ENCODE measurements at regions not wholly inside any gene's neighbourhood (a gene's known extent, or its start where the extent isn't known, plus 50 kb on each side); places are given as distances from the start of the nearest gene placed in this dataset.

GRCh38 chr1:58119971-58120370 is 426.6 kb downstream of the OMA1 start:
- no peak for DNase-seq

- no peak for DNase-seq
Measured at GRCh38 chr1:58116284-58116683, 430.2 kb downstream of the OMA1 start.

DNA sequence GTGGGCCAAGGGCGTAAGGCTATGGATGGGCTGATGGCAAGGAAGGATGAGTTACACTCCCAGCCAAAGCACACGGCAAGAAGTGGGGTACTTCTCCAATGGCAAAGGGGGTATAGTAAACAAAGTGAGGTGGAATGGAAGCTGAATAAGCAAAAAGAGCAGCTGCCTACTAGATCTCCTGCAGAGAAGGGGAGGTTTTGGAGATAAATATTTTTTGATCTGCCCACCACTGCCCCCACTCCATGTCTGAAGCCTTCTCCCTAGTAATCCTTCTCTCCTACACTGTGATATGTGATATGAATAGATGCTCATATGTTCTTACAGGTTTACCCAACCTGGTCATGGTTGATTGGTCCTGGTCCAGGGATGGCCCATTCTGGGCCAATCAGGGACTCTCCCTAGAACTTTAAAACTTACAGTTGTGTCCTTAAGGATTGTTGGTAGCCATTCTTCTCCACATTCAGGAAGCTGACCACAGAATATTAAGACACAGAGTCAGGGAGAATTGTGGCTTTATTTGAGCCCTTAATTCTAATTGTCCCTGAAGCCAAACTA is 436.8 kb downstream of the OMA1 start:
- no peak for DNase-seq

DNA sequence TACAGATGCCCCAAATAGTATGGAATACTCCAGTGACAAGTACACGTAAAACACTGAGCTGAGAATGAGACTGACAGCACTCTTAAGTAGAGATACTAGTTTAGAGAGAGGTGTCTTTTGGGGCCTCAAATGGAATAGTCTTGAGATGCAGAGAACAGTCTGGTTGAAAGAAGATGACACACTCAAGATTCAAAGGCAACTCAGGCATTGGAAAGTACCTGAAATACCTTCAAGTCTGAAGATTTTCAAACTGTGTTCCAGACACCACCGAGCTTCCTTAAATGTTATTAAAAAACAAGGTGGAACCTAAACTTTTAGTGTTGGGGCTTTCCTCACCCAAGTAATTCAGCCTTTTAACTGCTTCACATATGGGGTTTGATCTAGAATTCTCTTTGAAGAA is 437.7 kb downstream of the OMA1 start:
- no peak for DNase-seq

DNA sequence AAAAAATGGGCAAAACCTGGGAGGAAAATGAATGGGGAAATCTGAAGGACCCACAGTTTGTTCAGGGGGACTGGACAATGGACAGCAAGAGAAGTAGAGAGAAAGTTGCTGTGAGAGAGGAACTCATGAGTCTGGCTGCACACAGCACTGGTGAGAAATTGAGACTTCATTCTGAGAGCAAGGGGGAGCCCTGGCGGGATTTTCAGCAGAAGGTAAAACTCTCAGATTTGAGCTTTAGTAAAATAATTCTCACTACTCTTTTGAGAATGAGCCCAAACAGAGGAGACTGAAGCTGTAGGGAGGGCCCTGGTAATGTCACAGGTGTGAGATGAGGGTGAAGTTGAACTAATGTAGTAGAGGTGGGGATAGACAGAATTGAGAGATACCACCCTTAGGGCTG is 438.6 kb downstream of the OMA1 start:
- no peak for DNase-seq

DNA sequence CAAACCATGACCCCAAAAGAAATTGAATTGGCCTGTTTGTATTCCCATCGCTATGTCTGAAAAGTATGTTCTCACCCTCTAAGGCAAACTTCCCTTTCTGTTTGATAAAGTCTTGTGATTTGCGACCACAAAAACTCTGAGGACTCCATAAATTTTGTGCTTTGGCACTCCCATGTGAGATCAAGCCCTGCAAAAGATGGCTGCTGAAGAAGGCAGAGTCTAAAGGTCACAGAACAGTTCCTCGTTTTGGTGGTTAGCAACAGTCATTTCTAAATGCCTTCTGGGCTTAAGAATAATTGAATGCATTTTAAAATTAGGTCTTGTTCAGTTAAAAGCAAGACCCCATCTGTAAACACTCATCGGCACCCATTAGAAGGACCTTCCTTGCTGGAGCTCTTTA is 441.6 kb downstream of the OMA1 start:
- no peak for DNase-seq

DNA sequence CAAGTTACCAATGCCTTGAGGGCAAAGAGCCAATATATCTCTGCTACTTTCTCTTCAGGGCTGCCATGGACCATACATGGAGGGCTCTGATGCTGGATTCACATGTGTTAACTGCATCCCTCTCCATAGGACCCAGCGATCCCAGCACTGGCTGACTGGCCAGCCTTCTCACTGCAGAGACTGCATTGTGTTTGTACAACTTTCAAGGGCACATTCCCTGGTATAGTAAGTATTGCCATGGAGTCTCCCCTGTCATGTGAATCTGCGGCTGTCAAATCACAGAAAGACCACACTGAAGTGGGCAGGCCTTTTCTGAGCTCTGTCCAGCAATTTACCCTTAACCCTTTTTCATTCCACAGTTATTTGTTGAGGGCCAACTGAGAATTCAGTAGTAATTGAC is 449.8 kb downstream of the OMA1 start:
- DNase-seq = no peak

DNA sequence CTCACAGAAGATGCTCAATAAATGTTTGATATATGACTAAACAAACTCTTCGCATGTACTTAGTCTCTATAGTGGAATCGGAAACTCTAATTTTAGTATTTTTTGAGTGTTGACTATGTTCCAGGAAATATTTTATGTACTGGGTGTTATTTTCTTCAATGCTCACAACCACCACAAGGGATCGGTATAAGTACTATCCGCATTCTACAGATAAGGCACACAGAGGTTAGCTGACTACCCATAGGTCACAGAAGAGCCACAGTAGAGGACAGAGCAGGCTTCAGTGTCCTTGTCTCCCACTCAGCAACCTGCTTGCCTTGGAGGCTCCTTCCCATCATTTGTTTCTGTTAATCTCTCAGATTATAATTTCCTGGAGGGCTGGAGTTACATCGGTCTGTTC is 451.3 kb downstream of the OMA1 start:
- no peak for DNase-seq

- no peak for DNase-seq
Measured at GRCh38 chr1:58094221-58094620, 452.3 kb downstream of the OMA1 start.

DNA sequence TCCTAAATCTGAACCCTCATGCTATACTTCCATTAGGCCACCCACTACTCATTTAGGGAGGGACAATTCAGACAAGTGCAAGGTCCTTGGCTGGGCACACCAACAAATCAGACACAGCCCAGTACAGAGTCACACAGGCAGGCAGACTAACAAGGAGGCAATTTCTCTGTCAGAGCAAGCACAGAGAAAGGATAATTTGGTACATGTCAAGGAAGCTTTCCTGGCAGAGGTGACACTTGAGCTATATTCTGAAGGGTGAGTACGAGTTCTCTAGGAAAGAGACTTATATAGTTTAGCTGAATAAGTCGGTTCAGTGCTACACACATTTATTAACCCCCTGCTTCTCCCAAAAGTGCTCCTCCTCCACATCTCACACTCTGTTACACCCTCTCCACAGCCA is 455.9 kb downstream of the OMA1 start:
- no peak for DNase-seq

DNA sequence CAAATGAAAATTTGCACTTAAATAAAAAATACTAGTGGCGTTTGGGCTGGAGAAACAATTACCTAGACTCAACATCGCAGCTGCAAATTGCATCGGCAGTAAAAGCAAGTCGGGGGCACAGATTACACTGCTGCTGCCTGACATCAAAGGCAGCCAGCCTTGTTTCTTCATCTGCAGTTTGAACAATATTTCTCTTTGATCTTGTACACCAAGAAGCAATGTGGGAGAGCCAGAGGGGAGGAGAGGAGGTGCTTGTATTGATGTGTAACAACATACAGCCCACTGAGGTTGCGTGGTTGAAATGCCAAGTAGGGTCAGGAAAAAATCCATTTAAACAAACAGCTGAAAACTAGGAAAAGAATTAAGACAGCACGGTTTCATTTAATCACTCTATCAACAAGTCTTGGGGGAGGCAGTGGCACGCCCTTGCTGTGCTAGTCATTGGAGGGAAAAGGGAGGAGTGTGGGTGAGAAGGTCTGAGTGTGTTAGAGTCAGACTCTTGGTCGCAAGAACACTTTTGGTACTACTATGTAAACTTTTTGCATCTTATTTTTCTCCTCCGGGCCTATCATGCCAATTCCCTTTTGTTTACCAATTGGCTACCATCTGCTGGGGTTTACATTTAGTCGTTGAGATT is 456.5 kb downstream of the OMA1 start:
- no peak for DNase-seq

- no peak for DNase-seq
Measured at GRCh38 chr1:58084266-58084665, 462.3 kb downstream of the OMA1 start.

- DNase-seq = no peak
Measured at GRCh38 chr1:58082596-58082995, 463.9 kb downstream of the OMA1 start.

DNA sequence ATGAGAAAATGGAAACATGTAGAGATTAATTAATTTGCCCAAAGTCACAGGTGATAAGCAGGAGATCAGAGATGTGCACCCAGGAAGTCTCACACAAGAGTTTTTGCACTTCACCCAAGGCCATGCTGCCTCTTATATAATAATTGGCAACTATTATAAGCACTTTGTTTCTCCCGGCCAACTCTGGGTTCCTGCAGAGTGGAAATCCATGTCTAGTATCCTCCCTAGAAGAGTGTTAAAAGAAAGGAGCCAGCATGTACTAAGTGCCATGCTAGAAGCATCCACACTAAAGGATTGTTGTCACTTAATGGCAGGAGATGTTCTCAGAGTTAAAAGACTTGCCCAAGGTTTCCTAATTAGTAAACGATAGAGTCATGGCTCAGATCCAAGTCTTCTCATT is 470.3 kb downstream of the OMA1 start:
- no peak for DNase-seq

- no peak for DNase-seq
Measured at GRCh38 chr1:58075188-58075578, 471.3 kb downstream of the OMA1 start.

- DNase-seq = no peak
Measured at GRCh38 chr1:58072450-58072849, 474.1 kb downstream of the OMA1 start.

DNA sequence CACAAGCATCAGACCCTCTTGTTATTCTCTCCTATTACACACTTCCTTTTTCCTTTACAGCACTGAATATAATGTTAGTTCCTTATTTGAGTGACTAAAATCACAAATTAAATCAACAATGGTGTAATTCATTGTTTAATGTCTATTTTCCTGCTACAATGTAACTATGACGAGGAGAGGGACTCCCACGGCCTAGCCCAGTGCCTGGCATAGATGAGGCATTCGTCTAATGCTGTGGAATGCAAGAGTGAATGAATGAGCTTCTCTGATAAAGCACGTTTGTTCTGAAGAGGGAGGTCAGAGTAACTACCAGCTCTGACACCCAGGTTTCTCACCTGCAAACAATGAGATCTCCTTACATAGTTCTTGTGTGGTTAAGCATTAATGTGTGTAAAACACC is 479.4 kb downstream of the OMA1 start:
- no peak for DNase-seq

DNA sequence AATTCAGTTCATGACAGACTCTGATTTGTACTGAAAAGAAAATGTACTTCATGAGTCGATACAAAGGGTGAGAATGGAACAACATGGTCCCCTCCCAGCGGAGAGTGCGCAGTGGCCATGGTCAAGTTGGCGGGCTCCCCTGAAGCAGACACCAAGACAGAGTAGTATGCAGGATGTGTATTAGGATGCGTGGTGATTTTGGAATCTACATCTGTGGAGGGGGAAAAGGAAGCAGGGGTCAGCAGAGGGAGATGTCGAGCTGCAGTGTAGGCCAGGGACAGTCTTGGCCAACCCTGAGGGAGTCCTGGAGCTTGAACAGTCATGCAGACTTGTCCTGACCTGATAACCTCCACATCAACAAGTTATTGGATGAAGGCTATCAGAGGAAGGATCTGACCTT is 481.0 kb downstream of the OMA1 start:
- DNase-seq = no peak

DNA sequence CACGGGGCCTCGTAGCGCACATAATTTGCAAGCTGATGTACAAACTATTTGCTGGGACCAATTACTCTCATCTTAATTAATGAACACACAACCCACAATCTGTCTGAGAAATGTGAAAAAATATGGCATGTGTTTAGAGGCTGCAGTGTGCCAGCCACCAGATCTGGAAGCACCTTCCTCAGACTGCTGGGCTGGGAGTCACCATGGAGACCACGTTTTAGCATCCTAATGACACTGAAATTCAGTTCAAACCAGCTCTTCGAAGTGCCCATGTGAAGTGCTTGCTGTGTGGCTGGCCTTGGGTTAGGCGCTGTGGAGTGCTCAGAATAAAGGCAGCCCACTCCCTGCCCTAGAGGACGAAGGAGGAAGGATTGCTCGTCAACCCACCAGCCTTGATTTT is 482.4 kb downstream of the OMA1 start:
- DNase-seq = no peak

DNA sequence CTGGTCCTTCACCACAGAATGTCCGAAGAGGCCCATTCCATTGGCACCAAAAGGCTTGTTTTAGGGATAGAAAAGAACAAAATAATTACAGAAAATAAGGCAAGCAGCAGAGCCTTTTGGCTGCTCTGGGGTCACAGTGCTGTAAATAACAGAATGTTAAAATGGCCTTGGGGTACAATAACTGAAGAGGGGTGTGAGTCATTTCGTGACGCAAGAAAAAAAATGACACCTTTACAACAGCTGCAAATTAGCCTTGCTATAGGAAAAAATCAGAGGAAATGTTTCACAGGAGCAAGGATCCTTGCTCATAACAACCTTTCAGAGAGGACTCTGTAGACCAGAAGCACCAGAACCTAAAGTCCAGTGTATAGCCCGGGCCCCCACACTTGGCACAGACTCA is 483.4 kb downstream of the OMA1 start:
- no peak for DNase-seq

DNA sequence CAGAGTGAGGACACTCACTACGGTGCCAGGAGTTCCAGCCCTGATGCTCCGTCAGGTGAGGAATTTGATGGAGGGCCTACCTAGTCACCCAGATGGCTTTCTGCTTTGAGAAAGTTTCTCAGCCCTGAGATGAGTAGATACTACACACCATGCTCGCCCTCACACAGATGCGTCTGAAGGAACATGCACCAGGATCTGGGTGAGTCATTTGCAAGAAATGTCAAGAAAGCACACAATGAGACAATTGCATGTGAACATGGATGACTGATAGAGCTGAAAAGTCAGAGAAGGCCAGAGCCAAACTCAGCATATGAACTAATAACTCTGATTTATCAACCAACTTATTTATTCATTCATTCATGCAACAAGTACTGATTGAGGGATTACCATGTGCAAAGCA is 483.9 kb downstream of the OMA1 start:
- DNase-seq = no peak

- no peak for DNase-seq
Measured at GRCh38 chr1:58060559-58061170, 485.9 kb downstream of the OMA1 start.

GRCh38 chr1:58059789-58060188 is 486.7 kb downstream of the OMA1 start:
- DNase-seq = no peak

- DNase-seq = no peak
Measured at GRCh38 chr1:58058323-58058722, 488.2 kb downstream of the OMA1 start.

DNA sequence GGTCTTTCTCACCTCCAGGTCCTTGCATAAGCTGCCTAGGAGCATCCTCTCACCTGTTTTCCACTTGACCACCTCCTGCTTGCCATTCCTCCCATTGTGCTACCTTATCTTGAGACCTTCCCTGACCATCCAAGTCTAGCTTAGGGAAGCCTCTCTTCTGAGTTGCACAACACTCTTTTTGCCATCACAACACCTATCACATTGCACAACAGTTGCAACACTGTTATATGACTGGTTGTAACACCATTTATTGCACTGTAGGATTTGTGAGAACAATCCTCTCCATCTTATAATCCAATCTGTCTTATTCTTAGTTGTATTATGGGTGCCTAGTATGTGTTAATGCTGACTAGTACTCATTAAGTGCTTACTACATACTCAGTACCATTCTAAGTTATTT is 488.7 kb downstream of the OMA1 start:
- DNase-seq = no peak
